NB4 (cell line): ENCODE measurements at regions not wholly inside any gene's neighbourhood (a gene's known extent, or its start where the extent isn't known, plus 50 kb on each side); places are given as distances from the start of the nearest gene placed in this dataset.

Experiments
- DNase-seq: peaks from one replicate; pipeline ENCODE4 v3.0.0; 2010; ENCODE audit warnings: low read depth
- H3K4me3 ChIP-seq: one replicate; pipeline ENCODE4 v1.5.1; 2011; ENCODE audit warnings: mild to moderate bottlenecking, low read depth, low read length, moderate library complexity
- MYC ChIP-seq: IDR thresholded peaks from 2 replicates; pipeline ENCODE4 v1.6.1; 2011; ENCODE audit warnings: low read depth, low read length
- POLR2A ChIP-seq: IDR thresholded peaks from 2 replicates; pipeline ENCODE4 v1.6.1; 2011; ENCODE audit warnings: mild to moderate bottlenecking; ENCODE audit not compliant: insufficient read length; ENCODE audit errors: extremely low read depth
- TF ChIP-seq, protein P1 (sequence below): IDR thresholded peaks from 2 replicates; pipeline ENCODE4 v1.6.1; 2011; ENCODE audit warnings: low read depth, low read length
- TF ChIP-seq, protein P2 (sequence below): IDR thresholded peaks from one replicate; pipeline ENCODE4 v1.5.1; 2012; ENCODE audit warnings: low read depth, low read length

DNA sequence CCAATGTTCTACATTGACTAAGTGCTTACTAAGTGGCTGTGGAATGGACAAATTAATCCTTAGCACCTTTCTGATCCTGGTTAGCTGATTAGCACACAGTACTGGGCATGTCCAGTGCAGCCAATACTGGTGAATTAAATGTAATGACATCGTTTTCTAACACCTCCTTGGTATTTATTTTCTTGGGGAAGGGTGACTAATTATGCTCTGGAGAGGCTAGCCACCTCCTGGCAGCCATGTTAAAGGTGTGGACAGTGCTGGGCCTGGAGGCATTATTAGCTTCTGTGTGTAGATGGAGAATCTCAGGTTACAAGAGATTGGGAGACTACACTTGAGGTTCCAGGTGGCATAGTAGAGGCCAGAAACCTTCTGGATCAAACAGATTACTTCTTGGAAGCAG is 230.9 kb upstream of the DDHD1 start:
- no peak for DNase-seq
- TF ChIP-seq, protein P1, sequence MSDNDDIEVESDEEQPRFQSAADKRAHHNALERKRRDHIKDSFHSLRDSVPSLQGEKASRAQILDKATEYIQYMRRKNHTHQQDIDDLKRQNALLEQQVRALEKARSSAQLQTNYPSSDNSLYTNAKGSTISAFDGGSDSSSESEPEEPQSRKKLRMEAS = no peak
- TF ChIP-seq MYC (no peak), POLR2A (no peak)
- TF ChIP-seq, protein P2, sequence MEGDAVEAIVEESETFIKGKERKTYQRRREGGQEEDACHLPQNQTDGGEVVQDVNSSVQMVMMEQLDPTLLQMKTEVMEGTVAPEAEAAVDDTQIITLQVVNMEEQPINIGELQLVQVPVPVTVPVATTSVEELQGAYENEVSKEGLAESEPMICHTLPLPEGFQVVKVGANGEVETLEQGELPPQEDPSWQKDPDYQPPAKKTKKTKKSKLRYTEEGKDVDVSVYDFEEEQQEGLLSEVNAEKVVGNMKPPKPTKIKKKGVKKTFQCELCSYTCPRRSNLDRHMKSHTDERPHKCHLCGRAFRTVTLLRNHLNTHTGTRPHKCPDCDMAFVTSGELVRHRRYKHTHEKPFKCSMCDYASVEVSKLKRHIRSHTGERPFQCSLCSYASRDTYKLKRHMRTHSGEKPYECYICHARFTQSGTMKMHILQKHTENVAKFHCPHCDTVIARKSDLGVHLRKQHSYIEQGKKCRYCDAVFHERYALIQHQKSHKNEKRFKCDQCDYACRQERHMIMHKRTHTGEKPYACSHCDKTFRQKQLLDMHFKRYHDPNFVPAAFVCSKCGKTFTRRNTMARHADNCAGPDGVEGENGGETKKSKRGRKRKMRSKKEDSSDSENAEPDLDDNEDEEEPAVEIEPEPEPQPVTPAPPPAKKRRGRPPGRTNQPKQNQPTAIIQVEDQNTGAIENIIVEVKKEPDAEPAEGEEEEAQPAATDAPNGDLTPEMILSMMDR = no peak
- H3K4me3 ChIP-seq = no peak overlapping the region

DNA sequence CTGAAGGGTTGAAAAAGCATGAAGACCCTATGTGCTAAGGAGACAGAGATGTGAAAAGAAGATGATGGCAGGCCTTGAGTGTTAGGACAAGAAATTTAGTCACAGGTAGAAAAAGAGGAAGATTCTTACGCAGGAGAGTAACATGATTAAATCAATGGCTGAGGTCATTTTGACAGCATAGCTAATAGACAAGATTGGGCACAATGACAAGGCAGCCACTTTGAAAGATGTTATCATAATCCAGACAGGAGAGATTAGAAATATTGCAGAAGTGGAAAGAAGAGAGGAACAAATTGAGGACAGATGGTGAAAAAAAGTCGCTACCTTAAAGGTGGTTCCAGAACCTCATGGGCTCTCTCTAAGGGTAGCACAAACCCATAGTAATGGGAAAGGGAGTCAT is 228.8 kb upstream of the DDHD1 start:
- H3K4me3 ChIP-seq = no peak overlapping the region
- TF ChIP-seq MYC (no peak), POLR2A (no peak)
- TF ChIP-seq, protein P2 = no peak
- TF ChIP-seq, protein P1 = no peak
- DNase-seq = no peak

DNA sequence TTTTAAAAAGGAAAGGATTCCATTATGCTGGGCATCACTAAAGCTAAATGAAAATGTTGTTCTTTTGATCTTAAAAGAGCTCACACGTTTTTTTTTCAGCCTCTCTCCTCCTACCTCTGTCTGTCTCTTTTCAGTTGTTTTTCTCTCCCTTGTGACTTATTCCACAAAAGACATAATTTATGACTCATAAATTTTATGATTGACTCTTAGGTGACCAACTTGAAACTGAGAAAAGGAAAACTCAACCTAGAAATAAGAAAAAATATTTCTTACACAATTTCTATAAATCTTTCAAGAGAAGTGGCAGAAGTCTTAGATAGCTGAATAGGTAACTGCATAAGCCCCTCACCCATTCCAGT is 227.7 kb upstream of the DDHD1 start:
- no peak for DNase-seq
- TF ChIP-seq, protein P1 = no peak
- TF ChIP-seq, protein P2 = no peak
- TF ChIP-seq MYC (no peak), POLR2A (no peak)
- no peak overlapping the region for H3K4me3 ChIP-seq

DNA sequence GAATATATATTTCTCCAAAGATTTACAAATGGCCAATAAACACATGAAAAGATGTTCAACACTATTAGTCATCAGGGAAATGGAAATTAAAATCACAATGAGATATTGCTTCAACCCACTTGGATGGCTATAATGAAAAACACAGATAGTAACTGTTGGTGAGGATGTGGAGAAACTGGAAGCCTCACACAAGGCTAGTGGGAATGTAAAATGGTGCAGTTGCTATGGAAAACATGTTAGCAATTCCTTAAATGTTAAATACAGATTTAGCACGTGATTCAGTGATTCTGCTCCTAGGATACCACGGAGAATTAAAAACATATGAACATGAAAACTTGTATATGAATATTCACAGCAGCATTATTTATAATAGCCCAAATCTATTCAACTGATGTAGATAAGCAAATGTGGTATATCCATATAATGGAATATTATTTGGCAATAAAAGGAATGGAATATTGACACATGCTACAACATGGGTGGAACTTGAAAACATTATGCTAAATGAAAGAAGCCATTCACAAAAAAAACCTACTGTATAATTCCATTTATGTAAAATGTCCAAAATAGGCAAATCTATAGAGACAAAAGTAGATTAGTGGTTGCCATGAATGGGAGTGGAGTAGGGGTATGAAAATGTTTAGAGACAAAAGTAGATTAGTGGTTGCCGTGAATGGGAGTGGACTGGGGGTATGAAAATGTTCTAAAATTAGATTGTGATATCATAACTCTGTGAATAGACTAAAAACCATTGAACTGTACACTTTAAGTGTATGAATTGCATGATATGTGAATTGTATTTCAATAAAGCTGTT is 227.1 kb upstream of the DDHD1 start:
- TF ChIP-seq POLR2A = no peak
- TF ChIP-seq, protein P1 = no peak
- TF ChIP-seq, protein P2 = no peak
- no peak for TF ChIP-seq MYC
- DNase-seq = no peak
- H3K4me3 ChIP-seq = no peak overlapping the region

DNA sequence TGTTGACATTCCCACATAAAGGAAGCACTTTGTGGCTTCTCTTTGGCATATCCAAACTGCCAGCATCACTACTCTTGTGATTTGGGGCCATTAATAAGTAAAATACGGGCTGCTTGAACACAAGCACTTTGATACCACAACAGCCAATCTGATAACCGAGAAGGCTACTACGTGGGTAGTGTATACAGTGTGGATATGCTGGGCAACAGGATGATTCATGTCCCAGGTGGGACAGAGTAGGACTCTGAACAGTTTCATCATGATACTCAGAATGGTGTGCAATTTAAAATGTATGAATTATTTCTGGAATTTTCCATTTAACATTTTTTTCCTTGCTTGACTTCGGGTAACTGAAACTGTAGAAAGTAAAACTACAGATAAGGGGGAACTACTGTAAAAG is 225.0 kb upstream of the DDHD1 start:
- no peak overlapping the region for H3K4me3 ChIP-seq

More for the DNA sequence above, 225.0 kb upstream of the DDHD1 start:
- no peak for TF ChIP-seq MYC
- no peak for TF ChIP-seq POLR2A
- TF ChIP-seq, protein P2 = no peak
- TF ChIP-seq, protein P1 = no peak
- DNase-seq = no peak
